Right ventricle myocardium superior (tissue), 1 donor: ENCODE measurements at regions not wholly inside any gene's neighbourhood (a gene's known extent, or its start where the extent isn't known, plus 50 kb on each side); places are given as distances from the start of the nearest gene placed in this dataset.

Experiments used
- ATAC-seq: fragments of 200-7000 bp; cut with Tn5 transposase; one replicate; pipeline ENCODE4 v1.9.1; 2020; ENCODE audit warnings: mild to moderate bottlenecking; ENCODE audit not compliant: poor library complexity
- DNase-seq: peaks from one replicate; pipeline ENCODE4 v3.0.0-alpha.2; 2020
- intact Hi-C: fragments of 100-400 bp; cut with DNase I; formaldehyde crosslinking; loops from one replicate; pipeline ENCODE4 v1.11.2; 2022
- donor health status: DM: no; HTN: yes; CAD: no; lungs with severe emphysema.

GRCh38 chr3:6540981-6541380 is 319.9 kb upstream of the GRM7 start:
- DNase-seq: no peak
- intact Hi-C loops: no loop called here
- ATAC-seq: no peak

GRCh38 chr3:6542795-6543194 is 318.1 kb upstream of the GRM7 start:
- intact Hi-C loops: no loop called here
- DNase-seq (no peak), ATAC-seq (no peak)

GRCh38 chr3:6549296-6549695 is 311.6 kb upstream of the GRM7 start:
- DNase-seq (no peak), ATAC-seq (no peak)
- intact Hi-C loops: no loop called here

GRCh38 chr3:6551165-6551564 is 309.8 kb upstream of the GRM7 start:
- intact Hi-C loops: no loop called here
- DNase-seq: no peak
- no peak for ATAC-seq

- no peak for ATAC-seq
- no peak for DNase-seq
- intact Hi-C loops: no loop called here
Observed at GRCh38 chr3:6560259-6560658, 300.7 kb upstream of the GRM7 start.

- DNase-seq (no peak), ATAC-seq (no peak)
- intact Hi-C loops: no loop called here
Observed at GRCh38 chr3:6567241-6567640, 293.7 kb upstream of the GRM7 start.

- ATAC-seq: no peak
- no peak for DNase-seq
- intact Hi-C loops: no loop called here
Observed at GRCh38 chr3:6568999-6569493, 291.9 kb upstream of the GRM7 start.

GRCh38 chr3:6571448-6571847 is 289.5 kb upstream of the GRM7 start:
- DNase-seq: no peak
- intact Hi-C loops: no loop called here
- ATAC-seq: no peak

- DNase-seq (no peak), ATAC-seq (no peak)
- intact Hi-C loops: no loop called here
Observed at GRCh38 chr3:6577584-6577983, 283.3 kb upstream of the GRM7 start.

- intact Hi-C loops: no loop called here
- no peak for ATAC-seq
- no peak for DNase-seq
Observed at GRCh38 chr3:6578526-6578925, 282.4 kb upstream of the GRM7 start.

- DNase-seq (no peak), ATAC-seq (no peak)
- intact Hi-C loops: no loop called here
Observed at GRCh38 chr3:6580808-6581207, 280.1 kb upstream of the GRM7 start.

- ATAC-seq: no peak
- intact Hi-C loops: no loop called here
- no peak for DNase-seq
Observed at GRCh38 chr3:6585360-6585759, 275.6 kb upstream of the GRM7 start.

GRCh38 chr3:6600237-6600636 is 260.7 kb upstream of the GRM7 start:
- intact Hi-C loops: no loop called here
- ATAC-seq: no peak
- no peak for DNase-seq

- intact Hi-C loops: no loop called here
- no peak for DNase-seq
- ATAC-seq: no peak
Observed at GRCh38 chr3:6601374-6601773, 259.5 kb upstream of the GRM7 start.

- ATAC-seq (no peak), DNase-seq (no peak)
- intact Hi-C loops: no loop called here
Observed at GRCh38 chr3:6602329-6602728, 258.6 kb upstream of the GRM7 start.

GRCh38 chr3:6605227-6605626 is 255.7 kb upstream of the GRM7 start:
- intact Hi-C loops: no loop called here
- ATAC-seq (no peak), DNase-seq (no peak)

GRCh38 chr3:6608843-6609242 is 252.1 kb upstream of the GRM7 start:
- intact Hi-C loops: no loop called here
- no peak for DNase-seq
- no peak for ATAC-seq

- intact Hi-C loops: no loop called here
- DNase-seq: no peak
- ATAC-seq: no peak
Observed at GRCh38 chr3:6612034-6612616, 248.8 kb upstream of the GRM7 start.

GRCh38 chr3:6622260-6622659 is 238.7 kb upstream of the GRM7 start:
- intact Hi-C loops: no loop called here
- DNase-seq: no peak
- no peak for ATAC-seq

GRCh38 chr3:6622712-6623111 is 238.2 kb upstream of the GRM7 start:
- ATAC-seq (no peak), DNase-seq (no peak)
- intact Hi-C loops: no loop called here

- intact Hi-C loops: no loop called here
- DNase-seq (no peak), ATAC-seq (no peak)
Observed at GRCh38 chr3:6631376-6631775, 229.5 kb upstream of the GRM7 start.
